ENCODE measurements at regions not wholly inside any gene's neighbourhood (a gene's known extent, or its start where the extent isn't known, plus 50 kb on each side); places are given as distances from the start of the nearest gene placed in this dataset.

GRCh38 chr15:47473106-47473725, 244.1 kb upstream of the SEMA6D start:
- DNase-seq (ENCODE audit: low spot score), result no peak

- DNase-seq (ENCODE audit: low spot score), result no peak
Observed at GRCh38 chr15:47473832-47474231, 243.5 kb upstream of the SEMA6D start.

- DNase-seq (ENCODE audit: low spot score), result no peak
Observed at GRCh38 chr15:47475336-47475735, 242.0 kb upstream of the SEMA6D start.

GRCh38 chr15:47477341-47477740, 240.0 kb upstream of the SEMA6D start:
- no peak for DNase-seq (ENCODE audit: low spot score)

GRCh38 chr15:47484059-47484458, 233.2 kb upstream of the SEMA6D start:
- DNase-seq (ENCODE audit: low spot score), result no peak

GRCh38 chr15:47484997-47485396, 232.3 kb upstream of the SEMA6D start:
- DNase-seq (ENCODE audit: low spot score), result no peak

- no peak for DNase-seq (ENCODE audit: low spot score)
Observed at GRCh38 chr15:47485419-47485818, 231.9 kb upstream of the SEMA6D start.

- DNase-seq (ENCODE audit: low spot score), result no peak
Observed at GRCh38 chr15:47486040-47486439, 231.3 kb upstream of the SEMA6D start.

GRCh38 chr15:47492195-47492594, 225.1 kb upstream of the SEMA6D start:
- DNase-seq (ENCODE audit: low spot score), result no peak

- no peak for DNase-seq (ENCODE audit: low spot score)
Observed at GRCh38 chr15:47493357-47494247, 223.7 kb upstream of the SEMA6D start.

GRCh38 chr15:47496343-47497185, 220.7 kb upstream of the SEMA6D start:
- no peak for DNase-seq (ENCODE audit: low spot score)

GRCh38 chr15:47500842-47501241, 216.5 kb upstream of the SEMA6D start:
- DNase-seq (ENCODE audit: low spot score), result no peak

GRCh38 chr15:47502041-47502440, 215.3 kb upstream of the SEMA6D start:
- DNase-seq (ENCODE audit: low spot score), result no peak

- DNase-seq (ENCODE audit: low spot score), result no peak
Observed at GRCh38 chr15:47503876-47504275, 213.4 kb upstream of the SEMA6D start.

GRCh38 chr15:47504624-47505256, 212.6 kb upstream of the SEMA6D start:
- no peak for DNase-seq (ENCODE audit: low spot score)

- DNase-seq (ENCODE audit: low spot score), result no peak
Observed at GRCh38 chr15:47505712-47506328, 211.5 kb upstream of the SEMA6D start.

- no peak for DNase-seq (ENCODE audit: low spot score)
Observed at GRCh38 chr15:47506329-47507100, 210.8 kb upstream of the SEMA6D start.

- no peak for DNase-seq (ENCODE audit: low spot score)
Observed at GRCh38 chr15:47507221-47507985, 209.9 kb upstream of the SEMA6D start.

GRCh38 chr15:47511261-47511660, 206.0 kb upstream of the SEMA6D start:
- no peak for DNase-seq (ENCODE audit: low spot score)

GRCh38 chr15:47513471-47513870, 203.8 kb upstream of the SEMA6D start:
- no peak for DNase-seq (ENCODE audit: low spot score)

All from activated CD4-positive, alpha-beta T cell treated with anti-CD3 and anti-CD28 coated beads, Interleukin-2, Interleukin-4, amounts not matched to agents 100 ng/mL and 50 ng/mL, durations not matched to agents 16 hours and 8 hours (primary cell).